B cell (primary cell): ENCODE measurements at regions not wholly inside any gene's neighbourhood (a gene's known extent, or its start where the extent isn't known, plus 50 kb on each side); places are given as distances from the start of the nearest gene placed in this dataset.

ENCODE experiments used
- EZH2 ChIP-seq: IDR thresholded peaks from 2 replicates; pipeline ENCODE4 v1.6.1; 2012; ENCODE audit warnings: borderline replicate concordance, low read depth, mild to moderate bottlenecking, moderate library complexity, low read length; ENCODE audit not compliant: insufficient read depth, poor library complexity, severe bottlenecking
- TF ChIP-seq, protein P1 (sequence below): fragments of 200-600 bp; IDR thresholded peaks from one replicate; pipeline ENCODE4 v1.8.0; 2022; ENCODE audit warnings: antibody characterized with exemption, mild to moderate bottlenecking

DNA sequence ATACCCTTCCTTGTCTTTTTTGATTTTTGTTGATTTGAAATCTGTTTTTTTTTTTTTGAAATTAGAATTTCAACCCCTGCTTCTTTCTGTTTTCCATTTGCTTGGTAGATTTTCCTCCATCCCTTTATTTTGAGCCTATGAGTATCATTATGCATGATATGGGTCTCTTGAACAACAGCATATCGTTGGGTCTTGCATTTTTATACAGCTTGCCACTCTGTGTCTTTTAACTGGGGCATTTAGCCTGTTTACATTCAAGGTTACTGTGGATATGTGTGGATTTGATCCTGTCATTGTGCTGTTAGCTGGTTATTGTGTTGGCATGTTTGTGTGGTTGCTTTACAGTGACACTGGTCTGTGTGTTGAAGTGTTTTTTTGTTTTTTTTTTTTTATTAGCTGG is 99.7 kb upstream of the P3H2 start:
- TF ChIP-seq, protein P1, sequence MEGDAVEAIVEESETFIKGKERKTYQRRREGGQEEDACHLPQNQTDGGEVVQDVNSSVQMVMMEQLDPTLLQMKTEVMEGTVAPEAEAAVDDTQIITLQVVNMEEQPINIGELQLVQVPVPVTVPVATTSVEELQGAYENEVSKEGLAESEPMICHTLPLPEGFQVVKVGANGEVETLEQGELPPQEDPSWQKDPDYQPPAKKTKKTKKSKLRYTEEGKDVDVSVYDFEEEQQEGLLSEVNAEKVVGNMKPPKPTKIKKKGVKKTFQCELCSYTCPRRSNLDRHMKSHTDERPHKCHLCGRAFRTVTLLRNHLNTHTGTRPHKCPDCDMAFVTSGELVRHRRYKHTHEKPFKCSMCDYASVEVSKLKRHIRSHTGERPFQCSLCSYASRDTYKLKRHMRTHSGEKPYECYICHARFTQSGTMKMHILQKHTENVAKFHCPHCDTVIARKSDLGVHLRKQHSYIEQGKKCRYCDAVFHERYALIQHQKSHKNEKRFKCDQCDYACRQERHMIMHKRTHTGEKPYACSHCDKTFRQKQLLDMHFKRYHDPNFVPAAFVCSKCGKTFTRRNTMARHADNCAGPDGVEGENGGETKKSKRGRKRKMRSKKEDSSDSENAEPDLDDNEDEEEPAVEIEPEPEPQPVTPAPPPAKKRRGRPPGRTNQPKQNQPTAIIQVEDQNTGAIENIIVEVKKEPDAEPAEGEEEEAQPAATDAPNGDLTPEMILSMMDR, result no peak
- TF ChIP-seq EZH2, result no peak
